ENCODE measurements at regions not wholly inside any gene's neighbourhood (a gene's known extent, or its start where the extent isn't known, plus 50 kb on each side); places are given as distances from the start of the nearest gene placed in this dataset.

GRCh38 chr16:61042737-61043136 lies 993.5 kb downstream of the CDH8 start:
- no peaks in the 10 kb centered on the region for H3K4me1 ChIP-seq
- H3K36me3 ChIP-seq, result no peaks in the 10 kb centered on the region
- no peak overlapping the region for H3K27ac ChIP-seq (replicated peaks in 1 of 4)
- no peak for DNase-seq (ENCODE audit: extremely low spot score)
- no peaks in the 10 kb centered on the region for H3K9me3 ChIP-seq
- intact Hi-C loops (cut with DNase I), result no loop called here
- TF ChIP-seq POLR2A (IDR thresholded peaks at IDR 0.05; ENCODE audit: low read depth) (no peak), EP300 (IDR thresholded peaks at IDR 0.05) (no peak), POLR2AphosphoS5 (IDR thresholded peaks at IDR 0.05) (no peak)
- TF ChIP-seq, protein P1, sequence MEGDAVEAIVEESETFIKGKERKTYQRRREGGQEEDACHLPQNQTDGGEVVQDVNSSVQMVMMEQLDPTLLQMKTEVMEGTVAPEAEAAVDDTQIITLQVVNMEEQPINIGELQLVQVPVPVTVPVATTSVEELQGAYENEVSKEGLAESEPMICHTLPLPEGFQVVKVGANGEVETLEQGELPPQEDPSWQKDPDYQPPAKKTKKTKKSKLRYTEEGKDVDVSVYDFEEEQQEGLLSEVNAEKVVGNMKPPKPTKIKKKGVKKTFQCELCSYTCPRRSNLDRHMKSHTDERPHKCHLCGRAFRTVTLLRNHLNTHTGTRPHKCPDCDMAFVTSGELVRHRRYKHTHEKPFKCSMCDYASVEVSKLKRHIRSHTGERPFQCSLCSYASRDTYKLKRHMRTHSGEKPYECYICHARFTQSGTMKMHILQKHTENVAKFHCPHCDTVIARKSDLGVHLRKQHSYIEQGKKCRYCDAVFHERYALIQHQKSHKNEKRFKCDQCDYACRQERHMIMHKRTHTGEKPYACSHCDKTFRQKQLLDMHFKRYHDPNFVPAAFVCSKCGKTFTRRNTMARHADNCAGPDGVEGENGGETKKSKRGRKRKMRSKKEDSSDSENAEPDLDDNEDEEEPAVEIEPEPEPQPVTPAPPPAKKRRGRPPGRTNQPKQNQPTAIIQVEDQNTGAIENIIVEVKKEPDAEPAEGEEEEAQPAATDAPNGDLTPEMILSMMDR (IDR thresholded peaks at IDR 0.05), result no peak
- no peaks in the 10 kb centered on the region for H3K27me3 ChIP-seq
- 26% methylated on average over 3 of the region's 3 CpGs for WGBS
- H3K4me3 ChIP-seq, result no peak overlapping the region

- WGBS, result 91% methylated on average over 8 of the region's 8 CpGs
- H3K27me3 ChIP-seq, result no peaks in the 10 kb centered on the region
- TF ChIP-seq, protein P1 (IDR thresholded peaks at IDR 0.05), result no peak
- TF ChIP-seq EP300 (IDR thresholded peaks at IDR 0.05), result no peak
- TF ChIP-seq POLR2A (IDR thresholded peaks at IDR 0.05; ENCODE audit: low read depth), result no peak
Observed at GRCh38 chr16:61030616-61031015, 1005.6 kb downstream of the CDH8 start.

GRCh38 chr16:61024180-61024900 lies 1011.9 kb downstream of the CDH8 start:
- Histone ChIP-seq H3K4me1 (no peaks in the 10 kb centered on the region), H3K27me3 (no peaks in the 10 kb centered on the region), H3K9me3 (no peaks in the 10 kb centered on the region), H3K27ac (replicated peaks in 1 of 4) (no peak overlapping the region), H3K4me3 (no peak overlapping the region), H3K36me3 (no peaks in the 10 kb centered on the region)
- no peak for TF ChIP-seq EP300 (IDR thresholded peaks at IDR 0.05)
- TF ChIP-seq, protein P1 (IDR thresholded peaks at IDR 0.05), result no peak
- no peak for TF ChIP-seq POLR2AphosphoS5 (IDR thresholded peaks at IDR 0.05)
- 83% methylated on average over 3 of the region's 3 CpGs for WGBS
- no peak for DNase-seq (ENCODE audit: extremely low spot score)
- intact Hi-C loops (cut with DNase I), result no loop called here

More at GRCh38 chr16:61030616-61031015, 1005.6 kb downstream of the CDH8 start:
- DNase-seq (ENCODE audit: extremely low spot score), result no peak
- Histone ChIP-seq H3K36me3 (no peaks in the 10 kb centered on the region), H3K4me3 (no peak overlapping the region), H3K27ac (replicated peaks in 1 of 4) (no peak overlapping the region), H3K4me1 (no peaks in the 10 kb centered on the region), H3K9me3 (peaks cover 0 to 5% (median 0%) of the 10 kb centered on the region in 4 donors)
- intact Hi-C loops (cut with DNase I), result no loop called here

DNA sequence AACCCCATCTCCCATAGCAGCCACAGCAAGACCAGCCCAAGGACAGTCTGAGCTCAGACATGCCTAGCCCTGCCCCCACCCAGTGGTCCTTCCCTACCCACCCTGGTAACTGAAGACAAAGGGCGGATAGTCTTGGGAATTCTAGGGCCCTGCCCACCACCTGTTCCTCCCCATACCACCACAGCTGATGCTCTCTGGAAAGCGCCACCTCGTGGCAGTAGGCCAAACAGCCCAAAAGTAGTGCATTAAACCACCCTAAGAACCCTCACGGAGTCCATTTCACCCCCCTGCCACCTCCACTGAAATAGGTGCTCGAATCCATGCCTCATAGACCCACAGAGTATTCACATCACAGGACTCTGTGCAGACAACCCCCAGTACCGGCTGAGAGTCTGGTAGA lies 1021.4 kb downstream of the CDH8 start:
- intact Hi-C loops (cut with DNase I), result no loop called here
- no peak overlapping the region for H3K4me3 ChIP-seq
- H3K9me3 ChIP-seq, result no peaks in the 10 kb centered on the region
- H3K27me3 ChIP-seq, result no peaks in the 10 kb centered on the region
- no peaks in the 10 kb centered on the region for H3K36me3 ChIP-seq
- no peak overlapping the region for H3K27ac ChIP-seq (replicated peaks in 1 of 4)
- 93% methylated on average over 5 of the region's 6 CpGs for WGBS
- DNase-seq (ENCODE audit: extremely low spot score), result no peak
- TF ChIP-seq POLR2A (IDR thresholded peaks at IDR 0.05; ENCODE audit: low read depth) (no peak), POLR2AphosphoS5 (IDR thresholded peaks at IDR 0.05) (no peak), EP300 (IDR thresholded peaks at IDR 0.05) (no peak)
- TF ChIP-seq, protein P1 (IDR thresholded peaks at IDR 0.05), result no peak
- H3K4me1 ChIP-seq, result no peaks in the 10 kb centered on the region

- Histone ChIP-seq H3K27ac (replicated peaks in 1 of 4) (no peak overlapping the region), H3K4me1 (peaks cover 0 to 10% (median 2%) of the 10 kb centered on the region in 4 donors), H3K4me3 (no peak overlapping the region), H3K9me3 (no peaks in the 10 kb centered on the region), H3K27me3 (no peaks in the 10 kb centered on the region), H3K36me3 (no peaks in the 10 kb centered on the region)
- DNase-seq (ENCODE audit: extremely low spot score), result no peak
- WGBS, result 79% methylated on average over 8 of the region's 8 CpGs
- intact Hi-C loops (cut with DNase I), result no loop called here
- TF ChIP-seq POLR2AphosphoS5 (IDR thresholded peaks at IDR 0.05), result no peak
- TF ChIP-seq POLR2A (IDR thresholded peaks at IDR 0.05; ENCODE audit: low read depth), result no peak
- TF ChIP-seq EP300 (IDR thresholded peaks at IDR 0.05), result no peak
- TF ChIP-seq, protein P1 (IDR thresholded peaks at IDR 0.05), result no peak
Observed at GRCh38 chr16:61007694-61008093, 1028.5 kb downstream of the CDH8 start.
